Lower leg skin (tissue), 3 donors: ENCODE measurements at regions not wholly inside any gene's neighbourhood (a gene's known extent, or its start where the extent isn't known, plus 50 kb on each side); places are given as distances from the start of the nearest gene placed in this dataset.

ENCODE experiments used
- POLR2A ChIP-seq, 2 donors: fragments of 450-650 bp; IDR thresholded peaks; one replicate each; pipeline ENCODE4 v1.6.1; 2016 to 2017; ENCODE audit warnings: antibody characterized with exemption in 2 of 2, mild to moderate bottlenecking in 1 of 2, moderate library complexity in 1 of 2
- TF ChIP-seq, protein P1 (sequence below), 3 donors: fragments of 450-650 bp; IDR thresholded peaks; one replicate each; pipeline ENCODE4 v1.5.1; 2016; ENCODE audit warnings: antibody characterized with exemption in 3 of 3, mild to moderate bottlenecking in 3 of 3, moderate library complexity in 2 of 3

DNA sequence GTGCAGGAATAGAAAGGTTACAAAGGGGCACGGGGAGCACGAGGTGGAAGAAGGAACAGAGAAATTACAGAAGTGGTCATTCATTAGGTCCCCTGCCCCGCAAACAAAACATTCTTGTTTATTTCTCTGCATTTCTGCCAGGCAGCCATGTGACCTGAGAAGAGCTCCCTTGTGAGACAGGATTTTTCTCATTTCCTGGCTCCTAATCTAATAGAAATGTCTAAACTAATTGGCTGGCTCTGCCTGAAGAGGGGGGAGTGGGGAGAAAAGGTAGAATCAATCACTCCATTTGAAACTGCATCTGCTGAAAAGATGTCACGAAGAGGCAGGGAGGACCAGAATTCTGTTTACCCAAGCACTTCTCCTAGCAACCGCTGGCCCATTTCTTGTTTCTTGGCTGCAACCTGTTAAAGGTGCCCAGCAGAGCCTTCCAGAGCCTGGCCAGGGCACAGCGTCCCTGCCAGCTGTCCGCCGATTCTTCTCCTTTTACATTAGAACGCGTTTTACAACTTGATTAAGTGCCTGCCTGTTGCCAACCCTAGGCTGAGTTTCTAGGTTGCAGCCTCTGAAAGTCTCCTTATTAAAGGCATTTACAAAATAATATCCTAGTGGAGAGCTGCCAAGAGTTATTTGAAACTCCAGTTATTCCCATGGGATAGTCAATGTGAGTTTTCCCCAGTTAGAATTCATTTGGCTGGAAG is 1227.6 kb downstream of the TYW1 start:
- TF ChIP-seq, protein P1, sequence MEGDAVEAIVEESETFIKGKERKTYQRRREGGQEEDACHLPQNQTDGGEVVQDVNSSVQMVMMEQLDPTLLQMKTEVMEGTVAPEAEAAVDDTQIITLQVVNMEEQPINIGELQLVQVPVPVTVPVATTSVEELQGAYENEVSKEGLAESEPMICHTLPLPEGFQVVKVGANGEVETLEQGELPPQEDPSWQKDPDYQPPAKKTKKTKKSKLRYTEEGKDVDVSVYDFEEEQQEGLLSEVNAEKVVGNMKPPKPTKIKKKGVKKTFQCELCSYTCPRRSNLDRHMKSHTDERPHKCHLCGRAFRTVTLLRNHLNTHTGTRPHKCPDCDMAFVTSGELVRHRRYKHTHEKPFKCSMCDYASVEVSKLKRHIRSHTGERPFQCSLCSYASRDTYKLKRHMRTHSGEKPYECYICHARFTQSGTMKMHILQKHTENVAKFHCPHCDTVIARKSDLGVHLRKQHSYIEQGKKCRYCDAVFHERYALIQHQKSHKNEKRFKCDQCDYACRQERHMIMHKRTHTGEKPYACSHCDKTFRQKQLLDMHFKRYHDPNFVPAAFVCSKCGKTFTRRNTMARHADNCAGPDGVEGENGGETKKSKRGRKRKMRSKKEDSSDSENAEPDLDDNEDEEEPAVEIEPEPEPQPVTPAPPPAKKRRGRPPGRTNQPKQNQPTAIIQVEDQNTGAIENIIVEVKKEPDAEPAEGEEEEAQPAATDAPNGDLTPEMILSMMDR (IDR thresholded peaks at IDR 0.05): no peak
- TF ChIP-seq POLR2A (IDR thresholded peaks at IDR 0.05): no peak
